ENCODE measurements at regions not wholly inside any gene's neighbourhood (a gene's known extent, or its start where the extent isn't known, plus 50 kb on each side); places are given as distances from the start of the nearest gene placed in this dataset.

DNA sequence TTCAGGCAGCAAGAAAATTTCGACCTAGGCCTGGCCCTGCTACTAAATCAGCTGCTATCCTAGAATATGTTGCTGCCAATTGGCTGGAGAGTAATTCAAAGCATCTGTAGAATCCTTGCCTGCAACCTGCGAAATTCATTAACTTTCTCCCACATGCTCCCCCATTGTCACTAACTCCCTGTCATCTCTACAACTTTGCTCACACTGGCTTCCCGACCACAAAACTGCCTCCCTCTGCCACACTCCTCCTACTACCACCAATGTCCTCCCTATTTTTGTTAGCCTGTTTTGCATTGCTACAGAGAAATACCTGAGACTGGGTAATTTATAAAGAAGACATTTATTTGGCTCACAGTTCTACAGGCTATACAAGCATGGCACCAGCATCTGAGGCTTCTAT, 570.6 kb downstream of the INSC start:
- no peaks in the 10 kb centered on the region for H3K4me1 ChIP-seq (ENCODE audit: insufficient read depth, low read length)
- no peak for ATAC-seq
- H3K27me3 ChIP-seq (ENCODE audit: control insufficient read depth in 1 of 2, insufficient read depth in 2 of 2, low read length in 2 of 2) = no peaks in the 10 kb centered on the region
- H3K9ac ChIP-seq (ENCODE audit: insufficient read depth, low read depth, low read length) = no peak overlapping the region
- in situ Hi-C loops (cut with HindIII; ENCODE audit: extremely low pct_ligation_motif_present, low pct_unique_long_range_greater_than_20kb) = no loop called here
- BruUV-seq (replicated peaks) = no TSS peak
- ChIA-PET CTCF (ENCODE audit: low intra/inter-chr PET ratio, low total read pairs) (no interaction called here), POLR2A (no interaction called here)
- intact Hi-C loops (cut with micrococcal nuclease; ENCODE audit: unreplicated experiment) = no loop called here
- no peak overlapping the region for H3K27ac ChIP-seq (ENCODE audit: extremely low read length, insufficient read depth, low read length)
- no peaks in the 10 kb centered on the region for H3K9me3 ChIP-seq (ENCODE audit: low read length)
- WGBS (ENCODE audit: low lambda C conversion rate) = 19% methylated on average over 3 of the region's 3 CpGs
- no peaks in the 10 kb centered on the region for H3K36me3 ChIP-seq (replicated peaks in 1 of 2; ENCODE audit: control insufficient read depth in 1 of 2, insufficient read depth in 2 of 2, low read length in 2 of 2)
- no peak for FAIRE-seq
- H3K79me2 ChIP-seq (ENCODE audit: insufficient read depth, low read length) = no peaks in the 10 kb centered on the region
- no peaks in the 10 kb centered on the region for H4K20me1 ChIP-seq (ENCODE audit: insufficient read depth, low read length)
- H2AFZ ChIP-seq (ENCODE audit: low read length) = no peak overlapping the region
- DNase-seq (ENCODE audit: low spot score) = no peak
- no peak overlapping the region for H3K4me3 ChIP-seq (replicated peaks in 1 of 3; ENCODE audit: insufficient read depth in 1 of 3, low read depth in 2 of 3, low read length in 3 of 3)
- no peak overlapping the region for H3K4me2 ChIP-seq (ENCODE audit: low read depth, low read length)
- TF ChIP-seq ZNF775 (CRISPR knock-in tag; IDR thresholded peaks at IDR 0.05; ENCODE audit: borderline replicate concordance) (no peak), ZNF30 (CRISPR knock-in tag; IDR thresholded peaks at IDR 0.05) (no peak), ZNF678 (CRISPR knock-in tag; IDR thresholded peaks at IDR 0.05) (no peak), TP53 (CRISPR knock-in tag; conservative IDR thresholded peaks at IDR 0.05) (no peak), ZMYM3 (CRISPR knock-in tag; IDR thresholded peaks at IDR 0.05) (no peak), KLF15 (CRISPR knock-in tag; IDR thresholded peaks at IDR 0.05; ENCODE audit: borderline replicate concordance) (no peak), ZNF543 (CRISPR knock-in tag; IDR thresholded peaks at IDR 0.05) (no peak)
- TF ChIP-seq, protein P1, sequence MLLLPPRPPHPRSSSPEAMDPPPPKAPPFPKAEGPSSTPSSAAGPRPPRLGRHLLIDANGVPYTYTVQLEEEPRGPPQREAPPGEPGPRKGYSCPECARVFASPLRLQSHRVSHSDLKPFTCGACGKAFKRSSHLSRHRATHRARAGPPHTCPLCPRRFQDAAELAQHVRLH (CRISPR knock-in tag; IDR thresholded peaks at IDR 0.05; ENCODE audit: borderline replicate concordance, low read depth) = no peak
- TF ChIP-seq, protein P2, sequence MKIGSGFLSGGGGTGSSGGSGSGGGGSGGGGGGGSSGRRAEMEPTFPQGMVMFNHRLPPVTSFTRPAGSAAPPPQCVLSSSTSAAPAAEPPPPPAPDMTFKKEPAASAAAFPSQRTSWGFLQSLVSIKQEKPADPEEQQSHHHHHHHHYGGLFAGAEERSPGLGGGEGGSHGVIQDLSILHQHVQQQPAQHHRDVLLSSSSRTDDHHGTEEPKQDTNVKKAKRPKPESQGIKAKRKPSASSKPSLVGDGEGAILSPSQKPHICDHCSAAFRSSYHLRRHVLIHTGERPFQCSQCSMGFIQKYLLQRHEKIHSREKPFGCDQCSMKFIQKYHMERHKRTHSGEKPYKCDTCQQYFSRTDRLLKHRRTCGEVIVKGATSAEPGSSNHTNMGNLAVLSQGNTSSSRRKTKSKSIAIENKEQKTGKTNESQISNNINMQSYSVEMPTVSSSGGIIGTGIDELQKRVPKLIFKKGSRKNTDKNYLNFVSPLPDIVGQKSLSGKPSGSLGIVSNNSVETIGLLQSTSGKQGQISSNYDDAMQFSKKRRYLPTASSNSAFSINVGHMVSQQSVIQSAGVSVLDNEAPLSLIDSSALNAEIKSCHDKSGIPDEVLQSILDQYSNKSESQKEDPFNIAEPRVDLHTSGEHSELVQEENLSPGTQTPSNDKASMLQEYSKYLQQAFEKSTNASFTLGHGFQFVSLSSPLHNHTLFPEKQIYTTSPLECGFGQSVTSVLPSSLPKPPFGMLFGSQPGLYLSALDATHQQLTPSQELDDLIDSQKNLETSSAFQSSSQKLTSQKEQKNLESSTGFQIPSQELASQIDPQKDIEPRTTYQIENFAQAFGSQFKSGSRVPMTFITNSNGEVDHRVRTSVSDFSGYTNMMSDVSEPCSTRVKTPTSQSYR (CRISPR knock-in tag; IDR thresholded peaks at IDR 0.05; ENCODE audit: borderline replicate concordance) = no peak
- TF ChIP-seq, protein P3, sequence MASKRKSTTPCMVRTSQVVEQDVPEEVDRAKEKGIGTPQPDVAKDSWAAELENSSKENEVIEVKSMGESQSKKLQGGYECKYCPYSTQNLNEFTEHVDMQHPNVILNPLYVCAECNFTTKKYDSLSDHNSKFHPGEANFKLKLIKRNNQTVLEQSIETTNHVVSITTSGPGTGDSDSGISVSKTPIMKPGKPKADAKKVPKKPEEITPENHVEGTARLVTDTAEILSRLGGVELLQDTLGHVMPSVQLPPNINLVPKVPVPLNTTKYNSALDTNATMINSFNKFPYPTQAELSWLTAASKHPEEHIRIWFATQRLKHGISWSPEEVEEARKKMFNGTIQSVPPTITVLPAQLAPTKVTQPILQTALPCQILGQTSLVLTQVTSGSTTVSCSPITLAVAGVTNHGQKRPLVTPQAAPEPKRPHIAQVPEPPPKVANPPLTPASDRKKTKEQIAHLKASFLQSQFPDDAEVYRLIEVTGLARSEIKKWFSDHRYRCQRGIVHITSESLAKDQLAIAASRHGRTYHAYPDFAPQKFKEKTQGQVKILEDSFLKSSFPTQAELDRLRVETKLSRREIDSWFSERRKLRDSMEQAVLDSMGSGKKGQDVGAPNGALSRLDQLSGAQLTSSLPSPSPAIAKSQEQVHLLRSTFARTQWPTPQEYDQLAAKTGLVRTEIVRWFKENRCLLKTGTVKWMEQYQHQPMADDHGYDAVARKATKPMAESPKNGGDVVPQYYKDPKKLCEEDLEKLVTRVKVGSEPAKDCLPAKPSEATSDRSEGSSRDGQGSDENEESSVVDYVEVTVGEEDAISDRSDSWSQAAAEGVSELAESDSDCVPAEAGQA (IDR thresholded peaks at IDR 0.05; ENCODE audit: low read depth) = no peak
- TF ChIP-seq, protein P3 (CRISPR knock-in tag; IDR thresholded peaks at IDR 0.05; ENCODE audit: borderline replicate concordance) = no peak
- TF ChIP-seq, protein P4, sequence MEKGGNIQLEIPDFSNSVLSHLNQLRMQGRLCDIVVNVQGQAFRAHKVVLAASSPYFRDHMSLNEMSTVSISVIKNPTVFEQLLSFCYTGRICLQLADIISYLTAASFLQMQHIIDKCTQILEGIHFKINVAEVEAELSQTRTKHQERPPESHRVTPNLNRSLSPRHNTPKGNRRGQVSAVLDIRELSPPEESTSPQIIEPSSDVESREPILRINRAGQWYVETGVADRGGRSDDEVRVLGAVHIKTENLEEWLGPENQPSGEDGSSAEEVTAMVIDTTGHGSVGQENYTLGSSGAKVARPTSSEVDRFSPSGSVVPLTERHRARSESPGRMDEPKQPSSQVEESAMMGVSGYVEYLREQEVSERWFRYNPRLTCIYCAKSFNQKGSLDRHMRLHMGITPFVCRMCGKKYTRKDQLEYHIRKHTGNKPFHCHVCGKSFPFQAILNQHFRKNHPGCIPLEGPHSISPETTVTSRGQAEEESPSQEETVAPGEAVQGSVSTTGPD (CRISPR knock-in tag; IDR thresholded peaks at IDR 0.05) = no peak
- TF ChIP-seq, protein P5, sequence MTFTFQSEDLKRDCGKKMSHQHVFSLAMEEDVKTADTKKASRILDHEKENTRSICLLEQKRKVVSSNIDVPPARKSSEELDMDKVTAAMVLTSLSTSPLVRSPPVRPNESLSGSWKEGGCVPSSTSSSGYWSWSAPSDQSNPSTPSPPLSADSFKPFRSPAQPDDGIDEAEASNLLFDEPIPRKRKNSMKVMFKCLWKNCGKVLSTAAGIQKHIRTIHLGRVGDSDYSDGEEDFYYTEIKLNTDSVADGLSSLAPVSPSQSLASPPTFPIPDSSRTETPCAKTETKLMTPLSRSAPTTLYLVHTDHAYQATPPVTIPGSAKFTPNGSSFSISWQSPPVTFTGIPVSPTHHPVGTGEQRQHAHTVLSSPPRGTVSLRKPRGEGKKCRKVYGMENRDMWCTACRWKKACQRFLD (CRISPR knock-in tag; IDR thresholded peaks at IDR 0.05; ENCODE audit: borderline replicate concordance) = no peak
